Activated naive CD4-positive, alpha-beta T cell treated with anti-CD3 and anti-CD28 coated beads, Interleukin-2, amount 50 U/mL, for 72 hours (primary cell): ENCODE measurements at regions not wholly inside any gene's neighbourhood (a gene's known extent, or its start where the extent isn't known, plus 50 kb on each side); places are given as distances from the start of the nearest gene placed in this dataset.

Source experiments
- ATAC-seq, 2 donors: fragments of 150-1000 bp; cut with Tn5 transposase; 2 replicates each; pipeline ENCODE4 v1.10.0; 2021; ENCODE audit warnings: mild to moderate bottlenecking in 2 of 2, moderate library complexity in 2 of 2
- DNase-seq, 2 donors: peaks; one replicate each; pipeline ENCODE4 v3.0.0; 2021 to 2022; ENCODE audit warnings: low spot score in 2 of 2
- H3K27ac Mint-ChIP-seq, 2 donors: one replicate each; pipeline ENCODE4 v1.8.0; 2022; ENCODE audit warnings: mild to moderate bottlenecking in 2 of 2, mixed read lengths in 2 of 2
- H3K36me3 Mint-ChIP-seq, 2 donors: one replicate each; pipeline ENCODE4 v1.8.0; 2022; ENCODE audit warnings: mixed read lengths in 2 of 2
- H3K9me3 Mint-ChIP-seq, 2 donors: one replicate each; pipeline ENCODE4 v1.8.0; 2022; ENCODE audit warnings: mixed read lengths in 2 of 2

- Mint-ChIP-seq H3K36me3 (no peaks in the 10 kb centered on the region), H3K9me3 (peaks cover 0 to 9% of the 10 kb centered on the region in 2 donors), H3K27ac (no peak overlapping the region)
- DNase-seq (no peak), ATAC-seq (no peak)
These were observed 596.2 kb upstream of the DAB2 start for GRCh38 chr5:40021007-40021406.

GRCh38 chr5:40017918-40018317 lies 593.1 kb upstream of the DAB2 start:
- ATAC-seq (no peak), DNase-seq (no peak)
- Mint-ChIP-seq H3K36me3 (peaks cover 0 to under 1% of the 10 kb centered on the region in 2 donors), H3K27ac (no peak overlapping the region), H3K9me3 (peaks cover 0 to 4% of the 10 kb centered on the region in 2 donors)

GRCh38 chr5:40017135-40017534 lies 592.4 kb upstream of the DAB2 start:
- H3K36me3 Mint-ChIP-seq: peaks cover 0 to 5% of the 10 kb centered on the region in 2 donors
- no peak for ATAC-seq

GRCh38 chr5:40010436-40010835 lies 585.7 kb upstream of the DAB2 start:
- H3K27ac Mint-ChIP-seq: no peak overlapping the region
- no peak for ATAC-seq
- H3K9me3 Mint-ChIP-seq: peaks cover 0 to 21% of the 10 kb centered on the region in 2 donors
- peaks cover 10 to 14% of the 10 kb centered on the region in 2 donors for H3K36me3 Mint-ChIP-seq
- DNase-seq: no peak

More at GRCh38 chr5:40017135-40017534, 592.4 kb upstream of the DAB2 start:
- peaks cover 0 to 4% of the 10 kb centered on the region in 2 donors for H3K9me3 Mint-ChIP-seq
- H3K27ac Mint-ChIP-seq: no peak overlapping the region
- no peak for DNase-seq

- no peak for ATAC-seq
- Mint-ChIP-seq H3K27ac (no peak overlapping the region), H3K9me3 (peaks cover 0 to 21% of the 10 kb centered on the region in 2 donors), H3K36me3 (peaks cover 9 to 10% of the 10 kb centered on the region in 2 donors)
- no peak for DNase-seq
These were observed 581.5 kb upstream of the DAB2 start for GRCh38 chr5:40006260-40006659.

- Mint-ChIP-seq H3K9me3 (peaks cover 0 to 2% of the 10 kb centered on the region in 2 donors), H3K36me3 (no peaks in the 10 kb centered on the region), H3K27ac (no peak overlapping the region)
- no peak for DNase-seq
- ATAC-seq: no peak
These were observed 577.0 kb upstream of the DAB2 start for GRCh38 chr5:40001796-40002195.

- DNase-seq (no peak), ATAC-seq (no peak)
- Mint-ChIP-seq H3K27ac (no peak overlapping the region), H3K9me3 (no peaks in the 10 kb centered on the region), H3K36me3 (no peaks in the 10 kb centered on the region)
These were observed 573.7 kb upstream of the DAB2 start for GRCh38 chr5:39998518-39998917.

- DNase-seq (no peak), ATAC-seq (no peak)
- Mint-ChIP-seq H3K27ac (no peak overlapping the region), H3K36me3 (no peaks in the 10 kb centered on the region), H3K9me3 (no peaks in the 10 kb centered on the region)
These were observed 571.2 kb upstream of the DAB2 start for GRCh38 chr5:39995990-39996389.

- Mint-ChIP-seq H3K9me3 (no peaks in the 10 kb centered on the region), H3K36me3 (no peaks in the 10 kb centered on the region), H3K27ac (no peak overlapping the region)
- DNase-seq (no peak), ATAC-seq (no peak)
These were observed 567.9 kb upstream of the DAB2 start for GRCh38 chr5:39992617-39993202.

- Mint-ChIP-seq H3K36me3 (peaks cover 0 to 6% of the 10 kb centered on the region in 2 donors), H3K27ac (no peak overlapping the region)
- no peak for ATAC-seq
These were observed 561.8 kb upstream of the DAB2 start for GRCh38 chr5:39986614-39987013.

GRCh38 chr5:39980056-39980455 lies 555.3 kb upstream of the DAB2 start:
- no peak for ATAC-seq
- Mint-ChIP-seq H3K27ac (no peak overlapping the region), H3K9me3 (peaks cover 0 to 5% of the 10 kb centered on the region in 2 donors), H3K36me3 (peaks cover 0 to 6% of the 10 kb centered on the region in 2 donors)
- DNase-seq: no peak

More at GRCh38 chr5:39986614-39987013, 561.8 kb upstream of the DAB2 start:
- DNase-seq: no peak
- H3K9me3 Mint-ChIP-seq: peaks cover 0 to 5% of the 10 kb centered on the region in 2 donors

GRCh38 chr5:39977066-39977655 lies 552.4 kb upstream of the DAB2 start:
- DNase-seq: no peak
- no peak for ATAC-seq
- no peak overlapping the region for H3K27ac Mint-ChIP-seq
- H3K36me3 Mint-ChIP-seq: no peaks in the 10 kb centered on the region
- peaks cover 0 to 3% of the 10 kb centered on the region in 2 donors for H3K9me3 Mint-ChIP-seq

GRCh38 chr5:39970117-39970798 lies 545.5 kb upstream of the DAB2 start:
- ATAC-seq (no peak), DNase-seq (no peak)
- Mint-ChIP-seq H3K9me3 (peaks cover 0 to 3% of the 10 kb centered on the region in 2 donors), H3K36me3 (no peaks in the 10 kb centered on the region), H3K27ac (no peak overlapping the region)

GRCh38 chr5:39968381-39968780 lies 543.6 kb upstream of the DAB2 start:
- Mint-ChIP-seq H3K27ac (no peak overlapping the region), H3K36me3 (no peaks in the 10 kb centered on the region), H3K9me3 (no peaks in the 10 kb centered on the region)
- no peak for DNase-seq
- no peak for ATAC-seq

- no peak for DNase-seq
- Mint-ChIP-seq H3K9me3 (peaks cover 0 to 22% of the 10 kb centered on the region in 2 donors), H3K27ac (no peak overlapping the region), H3K36me3 (peaks cover 0 to 15% of the 10 kb centered on the region in 2 donors)
- ATAC-seq: no peak
These were observed 530.4 kb upstream of the DAB2 start for GRCh38 chr5:39955156-39955555.

- Mint-ChIP-seq H3K27ac (no peak overlapping the region), H3K9me3 (peaks cover 0 to 22% of the 10 kb centered on the region in 2 donors), H3K36me3 (peaks cover 0 to 15% of the 10 kb centered on the region in 2 donors)
- ATAC-seq (no peak), DNase-seq (no peak)
These were observed 526.3 kb upstream of the DAB2 start for GRCh38 chr5:39951070-39951469.

GRCh38 chr5:39948867-39949468 lies 524.2 kb upstream of the DAB2 start:
- Mint-ChIP-seq H3K36me3 (peaks cover 0 to 15% of the 10 kb centered on the region in 2 donors), H3K9me3 (peaks cover 0 to 22% of the 10 kb centered on the region in 2 donors), H3K27ac (no peak overlapping the region)
- ATAC-seq: peak; percentile 87 to 88
- peak in 1 of 2 donors; percentile 59 for DNase-seq
